Breast epithelium (tissue), 3 donors: ENCODE measurements at regions not wholly inside any gene's neighbourhood (a gene's known extent, or its start where the extent isn't known, plus 50 kb on each side); places are given as distances from the start of the nearest gene placed in this dataset.

Experiments
- POLR2A ChIP-seq: fragments of 450-650 bp; IDR thresholded peaks from one replicate; pipeline ENCODE4 v1.6.1; 2016; ENCODE audit warnings: antibody characterized with exemption, mild to moderate bottlenecking, moderate library complexity
- POLR2AphosphoS5 ChIP-seq, 3 donors: sonication (generic); formaldehyde crosslinking; IDR thresholded peaks; one replicate each; pipeline ENCODE4 v1.6.1; 2017; ENCODE audit warnings: antibody characterized with exemption in 3 of 3
- TF ChIP-seq, protein P1 (sequence below), 3 donors: fragments of 450-650 bp; IDR thresholded peaks; one replicate each; pipeline ENCODE4 v1.5.1; 2016 to 2017; ENCODE audit warnings: antibody characterized with exemption in 3 of 3, mild to moderate bottlenecking in 3 of 3, moderate library complexity in 3 of 3

DNA sequence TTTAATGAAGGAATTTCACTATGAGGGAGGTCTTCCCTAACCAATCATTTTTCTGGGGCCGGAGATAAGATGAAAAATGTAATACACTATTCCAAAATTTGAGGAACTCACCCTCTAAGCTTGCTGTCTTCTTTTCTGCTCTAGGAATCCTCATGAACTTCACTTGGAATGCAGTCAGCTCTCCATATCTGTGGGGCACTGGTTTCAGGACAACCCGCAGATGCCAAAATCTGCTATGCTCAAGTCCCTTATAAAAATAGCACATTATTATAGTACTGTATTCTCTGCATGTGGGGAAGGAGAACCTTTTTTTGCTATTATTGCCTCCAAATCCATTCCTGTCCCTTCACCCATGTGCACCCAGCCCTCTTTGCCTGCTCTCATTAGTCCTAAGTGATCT is 146.0 kb downstream of the ABCA8 start:
- TF ChIP-seq, protein P1, sequence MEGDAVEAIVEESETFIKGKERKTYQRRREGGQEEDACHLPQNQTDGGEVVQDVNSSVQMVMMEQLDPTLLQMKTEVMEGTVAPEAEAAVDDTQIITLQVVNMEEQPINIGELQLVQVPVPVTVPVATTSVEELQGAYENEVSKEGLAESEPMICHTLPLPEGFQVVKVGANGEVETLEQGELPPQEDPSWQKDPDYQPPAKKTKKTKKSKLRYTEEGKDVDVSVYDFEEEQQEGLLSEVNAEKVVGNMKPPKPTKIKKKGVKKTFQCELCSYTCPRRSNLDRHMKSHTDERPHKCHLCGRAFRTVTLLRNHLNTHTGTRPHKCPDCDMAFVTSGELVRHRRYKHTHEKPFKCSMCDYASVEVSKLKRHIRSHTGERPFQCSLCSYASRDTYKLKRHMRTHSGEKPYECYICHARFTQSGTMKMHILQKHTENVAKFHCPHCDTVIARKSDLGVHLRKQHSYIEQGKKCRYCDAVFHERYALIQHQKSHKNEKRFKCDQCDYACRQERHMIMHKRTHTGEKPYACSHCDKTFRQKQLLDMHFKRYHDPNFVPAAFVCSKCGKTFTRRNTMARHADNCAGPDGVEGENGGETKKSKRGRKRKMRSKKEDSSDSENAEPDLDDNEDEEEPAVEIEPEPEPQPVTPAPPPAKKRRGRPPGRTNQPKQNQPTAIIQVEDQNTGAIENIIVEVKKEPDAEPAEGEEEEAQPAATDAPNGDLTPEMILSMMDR (IDR thresholded peaks at IDR 0.05) = no peak
- TF ChIP-seq POLR2A = no peak
- TF ChIP-seq POLR2AphosphoS5 (IDR thresholded peaks at IDR 0.05) = no peak
